Superior temporal gyrus (tissue), 1 donor: ENCODE measurements at regions not wholly inside any gene's neighbourhood (a gene's known extent, or its start where the extent isn't known, plus 50 kb on each side); places are given as distances from the start of the nearest gene placed in this dataset.
"Not testable (repeated sequence)": the region's sequence is repeated elsewhere in the genome, so short reads cannot be mapped to it uniquely, and the experiment has no call there.

Source experiments
- DNase-seq: peaks from one replicate; pipeline ENCODE4 v3.0.0-alpha.2; 2016; ENCODE audit errors: extremely low spot score

DNA sequence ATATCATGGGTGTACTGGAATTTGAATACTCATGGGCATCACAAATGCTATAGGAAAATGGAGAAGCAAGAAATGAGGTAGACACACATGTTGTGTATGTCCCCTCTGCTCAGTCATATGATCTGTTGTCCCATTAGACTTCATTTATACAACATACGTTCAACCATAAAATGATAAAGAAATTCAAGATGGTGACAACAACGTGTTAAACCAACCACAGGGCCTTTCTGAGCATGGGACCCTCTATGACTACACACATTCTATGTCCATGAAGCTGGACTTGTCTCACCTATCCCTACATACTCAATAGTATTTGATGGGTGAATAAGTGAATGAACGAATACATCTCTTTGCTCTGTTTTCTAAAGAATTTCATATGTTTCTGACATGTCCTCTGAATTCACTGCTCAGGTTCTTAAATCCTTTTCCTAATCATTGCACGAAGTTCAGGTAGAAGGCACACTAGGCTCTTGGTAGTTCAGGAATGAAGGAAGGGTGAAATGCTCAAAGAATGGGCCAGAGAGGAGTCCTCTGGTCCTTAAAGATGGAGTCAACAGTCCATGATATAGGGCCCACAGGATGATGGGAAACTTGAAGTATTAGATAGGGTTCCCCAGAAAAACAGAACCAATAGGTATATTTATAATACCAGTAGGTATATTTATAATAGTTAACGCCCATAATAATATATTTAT, 105.7 kb upstream of the PPM1H start:
- DNase-seq, result no peak

DNA sequence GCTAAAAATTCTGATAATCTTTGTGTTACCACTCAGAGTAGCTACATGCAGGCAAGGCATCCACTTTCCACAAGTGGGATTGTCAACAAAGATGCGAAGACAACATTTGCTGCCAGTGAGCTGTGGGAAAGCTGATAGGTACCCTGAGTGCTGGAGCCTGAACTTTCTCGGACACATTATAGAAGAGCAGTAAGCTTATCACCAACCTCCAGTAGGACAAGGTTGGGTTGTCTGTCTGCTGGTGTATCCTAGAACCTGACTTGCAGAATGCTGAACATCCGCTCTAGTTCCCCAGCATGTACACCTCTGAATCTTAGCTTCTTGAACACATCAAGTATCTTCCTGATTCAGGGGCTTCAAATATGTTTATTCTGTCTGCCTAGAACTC, 103.8 kb upstream of the PPM1H start:
- no peak for DNase-seq

DNA sequence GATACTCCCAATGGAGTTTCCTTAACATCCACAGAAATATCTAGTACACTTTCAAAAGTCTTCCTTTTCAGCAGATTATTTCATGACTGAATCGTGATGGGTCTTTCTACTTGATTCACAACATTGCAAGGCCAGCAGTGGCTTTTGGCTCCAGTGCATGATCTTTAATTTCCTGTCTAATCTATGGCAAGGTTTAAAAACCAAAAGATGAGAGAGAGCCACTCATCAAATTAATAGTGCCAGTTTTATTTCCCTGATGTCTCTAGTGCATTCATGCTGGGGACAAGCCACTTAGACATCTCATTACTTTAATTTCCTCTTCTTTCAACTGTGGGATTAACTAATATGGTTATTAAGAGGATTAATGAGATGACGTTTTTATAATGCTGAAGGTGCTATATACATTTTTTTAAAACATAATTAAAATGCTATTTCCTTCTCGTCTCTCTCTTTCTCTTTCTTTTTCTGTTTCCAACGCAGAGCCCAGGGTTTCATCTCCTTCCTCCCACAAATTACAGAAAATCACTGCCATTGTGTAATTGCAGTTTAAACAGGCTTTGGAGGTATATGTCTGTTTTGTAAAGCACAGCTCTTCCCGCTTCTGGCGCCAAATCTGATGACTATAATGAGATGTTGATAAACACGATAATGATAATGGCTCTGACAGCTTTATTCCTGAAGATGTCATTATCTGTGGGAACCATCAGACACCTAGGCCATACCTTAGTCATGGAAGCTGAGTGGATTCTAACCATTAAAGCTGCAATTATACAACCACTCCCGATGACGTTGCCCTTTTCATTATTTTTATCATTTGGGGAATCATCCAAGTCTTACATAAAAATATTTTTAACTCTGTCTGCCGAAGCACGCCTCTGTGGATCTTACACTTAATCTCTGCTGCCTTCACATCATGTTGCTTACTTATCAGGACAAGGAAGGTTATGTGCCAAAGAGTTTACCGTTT, 103.1 kb upstream of the PPM1H start:
- no peak for DNase-seq

DNA sequence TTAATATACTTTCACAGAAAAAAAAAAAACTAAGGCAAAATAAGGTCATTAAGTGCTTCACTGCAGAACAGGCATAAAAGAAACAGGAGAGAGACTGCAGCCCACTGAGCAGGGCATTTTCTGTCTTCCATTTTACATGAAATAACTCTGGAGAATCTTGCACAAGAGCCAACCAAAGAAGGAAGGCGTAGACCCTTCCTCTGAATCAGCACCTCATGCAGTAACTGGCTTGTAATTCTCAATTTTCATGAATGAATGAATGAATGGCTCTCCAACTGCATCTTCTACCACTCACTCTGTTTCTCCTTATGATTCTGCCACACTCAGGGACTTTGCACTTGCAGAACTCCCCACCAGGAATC, 102.0 kb upstream of the PPM1H start:
- no peak for DNase-seq

DNA sequence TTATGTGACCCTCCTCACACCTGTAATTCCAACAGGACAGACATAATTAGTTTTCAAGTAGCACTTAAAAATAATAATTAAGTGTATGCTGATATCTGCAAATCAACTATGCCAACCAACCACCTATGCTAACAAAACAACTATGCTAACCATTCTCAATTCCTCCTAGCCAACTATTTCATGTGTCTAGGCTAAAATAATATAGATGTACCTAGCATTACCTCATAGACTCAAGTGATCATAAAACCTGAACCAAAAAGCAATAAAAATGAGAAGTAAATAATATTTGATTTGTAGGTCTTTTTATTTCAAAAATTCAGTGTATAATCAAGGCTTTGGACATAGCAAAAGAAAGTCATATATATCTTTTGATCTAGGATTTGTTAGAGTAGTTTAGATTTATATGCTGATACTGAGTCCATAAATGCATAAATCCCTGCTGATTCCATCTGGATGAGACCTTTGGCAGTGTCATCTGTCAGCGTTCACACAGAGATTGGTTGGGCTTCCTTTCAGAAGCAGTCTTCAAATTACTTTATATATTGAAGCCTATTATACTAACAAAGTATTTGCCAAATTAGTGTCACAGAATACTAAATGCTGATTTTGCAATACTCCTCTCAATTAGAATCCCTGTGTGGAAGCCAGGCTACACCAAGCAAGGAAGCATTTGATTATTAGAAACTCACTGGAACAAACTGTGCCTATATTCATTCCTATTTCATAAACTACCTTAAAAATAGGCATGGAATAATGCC, 101.4 kb upstream of the PPM1H start:
- no peak for DNase-seq

DNA sequence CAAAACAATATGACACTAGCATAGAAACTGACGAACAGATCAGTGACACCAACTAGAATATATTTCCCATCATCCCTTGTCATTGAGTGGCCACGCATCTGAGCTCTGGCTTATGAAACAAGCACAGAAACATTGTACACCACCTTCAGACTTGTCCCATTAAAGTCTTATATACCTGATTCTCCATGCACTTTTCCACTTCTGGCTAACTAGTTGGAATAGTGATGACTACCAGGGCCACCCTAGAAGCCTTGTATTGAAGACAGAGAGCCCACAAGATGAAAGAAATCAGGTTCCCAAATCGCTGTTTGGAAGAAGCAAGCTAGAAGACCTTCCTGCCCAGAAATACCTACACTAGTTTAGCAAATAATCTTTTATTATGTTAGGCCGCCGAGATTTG, 99.7 kb upstream of the PPM1H start:
- no peak for DNase-seq

DNA sequence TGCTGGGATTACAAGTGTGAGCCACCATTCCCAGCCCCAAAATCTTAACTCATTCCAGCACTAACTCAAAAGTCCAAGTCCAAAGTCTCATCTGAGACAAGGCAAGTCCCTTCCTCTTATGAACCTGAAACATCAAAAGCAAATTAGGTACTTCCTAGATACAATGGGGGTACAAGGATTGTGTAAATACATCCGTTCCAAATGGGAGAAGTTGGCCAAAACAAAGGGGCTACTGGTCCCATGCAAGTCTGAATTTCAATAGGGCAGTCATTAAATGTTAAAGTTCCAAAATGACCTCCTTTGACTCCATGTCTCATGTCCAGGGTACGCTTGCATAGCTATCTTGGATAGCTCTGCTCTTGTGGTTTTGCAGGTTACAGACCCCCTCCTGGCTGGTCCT, 94.7 kb upstream of the PPM1H start:
- DNase-seq, result no peak

DNA sequence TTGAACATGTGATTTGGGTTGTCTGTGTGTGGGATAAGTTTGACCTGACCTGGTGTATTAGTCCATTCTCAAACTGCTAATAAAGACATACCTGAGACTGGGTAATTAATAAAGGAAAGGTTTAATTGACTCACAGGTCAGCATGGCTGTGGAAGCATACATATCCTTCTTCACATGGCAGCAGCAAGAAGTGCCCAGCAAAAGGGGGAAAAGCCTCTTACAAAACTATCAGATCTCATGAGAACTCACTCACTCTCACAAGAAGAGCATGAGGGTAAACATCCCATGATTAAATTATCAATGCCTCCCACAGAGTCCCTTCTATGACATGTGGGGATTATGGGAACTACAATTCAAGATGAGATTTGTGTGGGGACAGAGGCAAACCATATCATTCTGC, 94.0 kb upstream of the PPM1H start:
- DNase-seq, result no peak

DNA sequence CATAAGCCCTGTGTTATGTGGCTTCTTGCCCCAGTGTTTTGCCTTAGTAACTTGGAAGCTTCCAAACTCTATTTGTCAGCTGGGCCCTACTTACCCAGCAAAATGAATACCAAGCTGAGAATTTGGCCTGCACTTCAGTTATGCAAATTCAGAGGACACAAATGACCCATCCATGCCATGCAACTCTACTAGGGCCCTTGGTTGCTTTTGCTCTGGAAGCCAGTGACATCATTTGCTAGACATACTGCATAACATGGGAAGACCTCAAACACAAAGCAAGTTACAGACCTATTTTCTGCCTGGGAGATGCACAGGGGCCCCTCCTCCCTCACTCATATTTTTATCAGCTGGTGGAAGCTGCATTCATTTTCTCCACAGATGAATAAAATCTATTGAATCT, 90.2 kb upstream of the PPM1H start:
- no peak for DNase-seq

DNA sequence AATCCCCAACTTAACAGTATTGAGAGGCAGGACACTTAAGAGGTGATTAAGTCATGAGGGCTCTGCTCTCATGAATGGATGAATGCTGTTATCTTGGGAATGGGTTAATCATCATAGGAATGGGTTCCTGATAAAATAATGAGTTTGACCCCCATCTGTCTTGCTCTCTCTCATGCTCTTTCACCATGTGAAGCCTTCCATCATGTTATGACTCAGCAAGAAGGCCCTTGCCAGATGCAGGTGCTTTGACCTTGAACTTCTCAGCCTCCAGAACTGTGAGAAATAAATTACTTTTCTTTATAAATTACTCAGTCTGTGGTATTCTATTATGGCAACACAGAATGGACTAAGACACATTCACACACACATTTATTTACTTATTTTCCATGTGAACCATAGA, 89.0 kb upstream of the PPM1H start:
- no peak for DNase-seq

DNA sequence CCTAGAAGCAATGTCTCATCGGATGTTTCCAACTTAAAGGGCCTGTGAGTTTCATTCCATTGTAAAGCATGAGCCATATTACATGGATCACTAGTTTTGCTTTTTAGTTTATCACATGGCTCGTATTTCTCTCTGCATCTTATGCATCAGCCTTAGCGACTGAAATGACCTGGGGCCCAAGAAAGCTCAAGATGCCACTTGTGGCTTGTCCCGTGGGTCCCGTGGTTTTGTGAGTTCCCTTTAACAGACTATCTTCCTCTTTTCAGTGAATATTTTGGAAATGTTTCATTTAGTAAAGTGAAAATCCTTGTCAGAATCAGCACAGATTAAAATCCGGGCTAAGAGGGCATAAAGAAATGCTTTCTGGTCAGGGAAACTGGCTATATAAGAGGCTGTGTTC, 86.2 kb upstream of the PPM1H start:
- DNase-seq, result no peak

DNA sequence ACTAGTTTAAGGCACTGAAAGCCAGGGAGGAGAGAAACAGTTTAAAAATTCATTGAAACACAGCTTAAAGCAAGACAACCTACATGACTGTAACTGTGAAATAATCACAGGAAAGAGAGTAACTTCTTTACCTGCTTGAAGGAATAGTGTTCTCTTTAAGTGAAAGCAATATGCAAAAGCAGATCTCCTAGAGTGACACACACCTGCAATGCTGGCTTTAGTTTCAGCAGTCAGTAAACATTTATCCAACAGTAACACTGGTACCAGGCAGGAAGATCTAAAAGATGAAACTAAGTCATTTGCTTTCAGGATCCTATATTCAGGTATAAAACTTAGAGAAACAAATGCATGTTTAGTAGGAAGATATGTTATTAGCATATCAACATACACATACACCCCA, 85.3 kb upstream of the PPM1H start:
- DNase-seq, result no peak

DNA sequence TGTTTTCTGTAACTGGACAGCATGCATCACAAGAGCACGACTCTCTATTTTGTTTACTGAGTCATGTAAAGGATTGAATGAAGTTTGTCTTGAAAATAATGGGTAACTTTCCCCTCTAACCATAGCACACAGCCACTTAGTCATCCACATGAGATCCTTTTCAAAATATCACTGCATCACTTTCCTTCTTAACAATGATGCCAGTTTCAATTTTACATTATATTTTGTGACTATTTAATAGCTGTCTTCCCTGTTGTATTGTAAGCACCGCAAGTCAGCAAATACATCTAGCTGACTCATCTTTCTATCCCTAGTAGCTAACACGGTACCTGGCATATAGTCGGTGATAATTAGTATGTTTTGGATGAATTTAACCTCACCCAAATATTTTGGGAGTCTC, 83.3 kb upstream of the PPM1H start:
- DNase-seq, result no peak

DNA sequence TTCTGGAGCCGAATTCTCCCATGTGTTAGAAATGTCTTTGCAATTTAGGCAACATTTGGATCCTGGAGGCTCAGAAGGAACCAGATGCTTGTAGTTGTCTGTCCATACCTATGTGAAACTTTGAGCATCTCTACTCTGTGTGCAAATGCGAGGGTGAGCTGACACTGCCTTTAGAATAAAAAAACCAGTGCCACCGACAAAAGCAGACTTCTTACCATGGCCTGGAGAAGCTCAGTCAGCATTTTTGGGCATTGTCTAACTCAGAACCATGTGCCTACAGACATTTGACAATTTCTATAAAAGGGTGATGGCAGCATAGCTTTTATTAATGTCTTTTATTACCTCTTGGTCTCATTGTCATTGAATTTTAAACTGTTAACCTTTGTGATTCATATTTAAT, 78.4 kb upstream of the PPM1H start:
- no peak for DNase-seq

DNA sequence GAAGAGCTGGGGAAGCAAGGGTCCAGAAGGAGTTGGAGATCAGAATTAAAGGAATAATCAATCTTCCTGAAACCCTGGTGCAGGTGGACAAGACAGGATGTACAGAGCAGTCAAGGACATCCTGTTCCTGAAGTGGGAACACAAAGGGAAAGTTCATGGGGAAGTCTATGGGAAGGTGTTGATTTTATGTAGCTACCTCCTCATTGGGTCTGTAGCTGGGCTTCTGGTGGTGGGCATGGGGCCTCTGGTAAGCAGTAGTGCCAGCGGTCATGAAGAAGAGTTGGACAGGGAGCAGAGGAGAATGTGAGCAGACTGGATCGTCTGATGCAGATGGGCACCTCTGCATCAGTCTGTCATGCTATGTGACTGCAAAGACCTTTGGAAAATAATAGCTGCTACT, 75.7 kb upstream of the PPM1H start:
- no peak for DNase-seq

DNA sequence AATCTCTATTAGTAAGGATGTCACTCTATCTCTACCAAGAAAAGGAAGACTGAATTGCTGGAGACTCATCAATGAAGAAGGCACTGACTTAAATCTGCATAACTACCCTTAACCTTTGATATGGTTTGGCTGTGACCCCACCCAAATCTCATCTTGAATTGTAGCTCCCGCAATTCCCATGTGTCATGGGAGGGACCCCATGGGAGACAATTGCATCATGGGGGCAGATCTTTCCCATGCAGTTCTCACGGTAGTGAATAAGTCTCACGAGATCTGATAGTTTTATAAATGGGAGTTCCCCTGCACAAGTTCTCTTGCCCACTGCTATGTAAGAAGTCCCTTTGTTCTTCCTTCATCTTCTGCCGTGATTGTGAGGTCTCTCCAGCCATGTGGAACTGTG, 73.4 kb upstream of the PPM1H start:
- no peak for DNase-seq

DNA sequence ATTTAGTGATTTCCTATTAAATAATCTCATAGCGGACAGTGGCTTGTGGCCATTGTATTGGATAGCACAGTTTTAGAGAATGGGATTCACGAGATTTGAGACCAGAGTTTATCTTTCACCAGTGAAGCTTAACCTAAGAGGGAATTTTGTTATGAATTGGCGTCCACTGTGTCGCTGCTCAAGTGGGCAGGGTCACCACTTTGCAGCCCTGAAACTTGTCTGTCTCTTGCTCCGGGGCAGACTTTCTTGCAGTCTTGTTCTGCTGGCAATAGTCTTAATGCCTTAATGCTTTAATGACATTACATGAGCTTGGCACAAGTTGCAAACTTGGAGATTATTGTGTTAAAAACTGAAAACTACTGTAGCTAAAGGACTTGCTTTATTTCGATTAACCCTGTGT, 72.8 kb upstream of the PPM1H start:
- no peak for DNase-seq

DNA sequence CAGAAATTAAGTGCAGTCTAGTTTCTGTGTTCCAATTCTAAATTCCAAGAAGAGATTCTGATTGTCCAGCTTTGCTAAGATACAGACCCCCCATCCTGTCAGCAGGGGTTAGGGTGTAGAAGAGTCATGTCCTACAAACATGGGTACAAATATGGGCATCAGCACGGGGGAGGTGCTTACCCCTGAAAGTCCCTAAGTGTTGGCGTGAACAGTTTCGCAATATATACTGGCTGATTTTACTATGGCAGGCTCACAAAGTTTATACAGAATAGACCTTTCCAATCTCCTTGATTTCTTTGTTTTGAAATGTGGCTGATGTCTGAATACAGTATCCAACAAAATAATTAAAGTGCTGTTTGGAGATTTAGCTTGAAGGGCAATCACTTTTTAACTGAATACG, 71.6 kb upstream of the PPM1H start:
- DNase-seq, result no peak

DNA sequence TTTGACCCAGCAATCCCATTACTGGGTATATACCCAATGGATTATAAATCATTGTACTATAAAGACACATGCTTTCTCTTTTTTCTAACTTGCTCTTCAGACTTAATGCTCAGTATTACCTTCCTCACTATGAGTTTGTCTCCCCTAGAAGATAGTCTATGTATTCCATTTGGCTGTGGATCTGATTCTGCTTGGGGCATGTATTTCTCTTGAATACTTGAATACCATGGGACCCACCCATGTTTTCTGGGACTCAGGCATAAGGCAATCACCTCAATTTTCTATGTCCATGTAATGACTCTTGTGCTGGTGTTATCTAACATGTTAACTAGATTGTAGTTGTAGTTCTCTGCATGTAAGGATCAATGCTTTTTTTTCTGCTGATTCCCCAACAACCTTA, 70.4 kb upstream of the PPM1H start:
- no peak for DNase-seq

DNA sequence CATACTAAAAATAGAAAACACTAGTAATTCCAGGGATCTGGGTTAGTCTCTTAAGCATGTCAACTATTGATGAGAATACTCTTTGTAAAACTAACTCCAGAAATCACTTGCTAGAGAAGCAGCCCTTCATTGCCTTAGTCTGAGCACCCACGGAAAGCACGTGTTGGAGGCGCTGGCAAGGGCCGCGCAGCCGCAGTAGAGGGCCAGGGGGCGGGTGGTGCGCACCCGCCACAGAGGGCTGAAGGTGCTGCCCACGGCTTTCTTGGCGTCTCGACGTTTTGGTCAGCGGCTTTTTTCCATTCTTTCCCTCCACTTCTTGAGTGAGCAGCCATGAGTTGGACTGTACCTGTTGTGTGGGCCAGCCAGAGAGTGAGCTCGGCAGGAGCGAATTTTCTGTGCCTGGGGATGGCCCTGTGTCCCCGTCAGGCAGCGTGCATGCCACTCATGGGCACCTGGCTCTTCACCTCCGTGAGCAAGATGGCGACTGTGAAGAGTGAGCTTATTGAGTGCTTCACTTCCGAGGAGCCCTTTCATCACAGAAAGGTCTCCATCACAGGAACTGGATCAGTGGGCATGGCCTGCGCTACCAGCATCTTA, 68.4 kb upstream of the PPM1H start:
- no peak for DNase-seq

DNA sequence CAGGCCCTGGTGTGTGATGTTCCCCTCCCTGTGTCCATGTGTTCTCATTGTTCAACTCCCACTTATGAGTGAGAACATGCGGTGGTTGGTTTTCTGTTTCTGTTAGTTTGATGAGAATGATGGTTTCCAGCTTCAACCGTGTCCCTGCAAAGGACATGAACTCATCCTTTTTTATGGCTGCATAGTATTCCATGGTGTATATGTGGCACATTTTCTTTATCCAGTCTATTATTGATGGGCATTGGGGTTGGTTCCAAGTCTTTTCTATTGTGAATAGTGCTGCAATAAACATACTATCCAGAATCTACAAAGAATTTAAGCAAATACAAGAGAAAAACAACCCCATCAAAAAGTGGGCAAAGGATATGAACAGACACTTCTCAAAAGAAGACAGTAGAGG, 67.1 kb upstream of the PPM1H start:
- DNase-seq, result not testable (repeated sequence)

DNA sequence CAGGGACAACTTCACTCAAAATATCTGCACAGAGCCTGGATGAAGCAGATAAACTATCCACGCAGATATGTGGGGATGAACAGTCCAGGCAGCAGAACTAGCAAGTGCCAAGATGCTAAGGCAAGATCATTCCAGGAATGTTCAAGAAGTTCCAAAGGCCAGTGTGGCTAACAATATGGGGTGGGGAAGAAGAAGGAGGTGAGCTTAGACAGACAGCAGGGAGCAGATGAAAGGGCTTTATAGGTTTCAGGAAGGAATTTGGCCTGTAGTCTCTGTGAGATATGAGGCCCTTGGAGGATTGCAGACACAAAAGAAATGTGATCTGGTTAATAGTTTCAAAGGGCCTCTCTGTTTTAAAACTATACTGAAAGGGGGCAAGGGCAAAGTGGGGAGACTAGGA, 63.5 kb upstream of the PPM1H start:
- no peak for DNase-seq
